Pons (tissue), 1 donor: ENCODE measurements at regions not wholly inside any gene's neighbourhood (a gene's known extent, or its start where the extent isn't known, plus 50 kb on each side); places are given as distances from the start of the nearest gene placed in this dataset.

Source experiments
- DNase-seq: peaks from one replicate; pipeline ENCODE4 v3.0.0-alpha.2; 2016; ENCODE audit warnings: low spot score

DNA sequence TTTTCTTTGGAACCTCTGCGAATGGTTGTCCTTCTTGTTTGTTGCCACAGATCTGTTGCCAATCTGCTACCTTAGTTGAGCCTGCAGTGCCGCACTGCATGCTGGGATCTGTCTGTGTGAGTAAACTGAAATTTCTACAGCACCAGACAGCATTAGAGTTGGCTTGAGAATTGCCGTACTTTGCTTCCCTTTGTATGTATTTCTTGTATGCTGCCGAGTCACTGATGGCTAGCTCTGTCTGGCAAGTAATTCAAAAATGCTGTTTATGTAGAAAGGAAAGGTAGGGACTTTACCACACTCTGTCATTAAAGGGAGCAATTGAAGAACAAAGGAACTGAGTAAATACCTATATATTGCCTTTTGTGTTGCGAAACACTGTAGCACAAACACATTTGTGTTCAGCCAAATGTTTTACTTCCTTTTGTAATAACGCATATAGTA, 857.4 kb downstream of the USP25 start:
- peak; percentile 92 for DNase-seq

DNA sequence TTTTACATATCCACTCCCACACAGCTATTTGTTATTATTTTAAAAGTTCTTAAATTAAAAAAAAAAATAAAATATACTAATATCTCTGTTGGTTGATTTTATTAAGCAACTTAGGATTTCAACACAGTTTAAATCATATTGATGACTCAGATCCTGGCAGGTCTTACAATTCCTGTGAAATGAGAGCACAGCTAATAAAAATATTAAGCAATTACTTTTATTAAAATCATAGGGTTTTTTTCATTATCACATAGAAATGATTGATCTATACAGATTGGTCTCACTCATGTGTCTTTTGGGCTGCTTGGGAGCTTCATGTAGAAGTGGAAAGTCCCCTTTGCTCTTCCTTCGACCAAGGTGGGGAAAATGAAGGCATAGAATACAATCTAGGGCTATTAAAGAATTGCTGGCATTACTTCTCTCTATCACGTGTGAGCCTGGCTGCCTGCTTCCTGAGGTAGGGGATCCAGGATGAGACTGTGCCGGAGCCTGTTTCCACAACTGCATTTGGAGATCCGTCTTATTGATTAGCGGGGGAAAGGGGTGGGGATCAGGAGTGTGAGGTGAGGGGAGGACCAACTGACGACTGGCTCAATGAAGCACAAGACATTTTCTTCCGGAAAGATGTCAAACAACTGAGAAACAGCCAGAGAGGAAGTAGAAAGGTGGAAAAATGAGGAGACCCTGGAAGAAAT, 858.0 kb downstream of the USP25 start:
- peak; percentile 62 for DNase-seq

DNA sequence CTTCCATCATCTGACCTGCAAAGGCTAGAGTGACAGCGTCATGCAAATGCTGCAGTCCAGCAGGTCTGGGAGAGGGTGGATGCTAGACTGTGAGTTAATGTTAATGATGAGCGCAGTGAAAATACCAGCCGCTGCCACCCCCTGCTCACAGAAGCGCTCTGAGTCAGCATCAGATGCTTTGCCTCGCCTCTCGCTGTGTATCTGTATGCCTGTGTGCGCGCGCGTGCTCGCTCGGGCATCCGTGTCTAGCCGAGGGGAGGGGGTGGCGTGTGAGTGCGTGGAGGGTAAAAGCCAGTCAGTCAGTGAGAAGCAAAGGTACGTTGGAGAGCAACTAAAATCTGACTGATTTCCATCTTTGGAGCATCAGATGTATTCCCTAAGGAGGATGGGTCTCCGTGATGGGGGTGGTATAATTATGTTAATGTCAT, 858.7 kb downstream of the USP25 start:
- DNase-seq: peak; percentile 94

DNA sequence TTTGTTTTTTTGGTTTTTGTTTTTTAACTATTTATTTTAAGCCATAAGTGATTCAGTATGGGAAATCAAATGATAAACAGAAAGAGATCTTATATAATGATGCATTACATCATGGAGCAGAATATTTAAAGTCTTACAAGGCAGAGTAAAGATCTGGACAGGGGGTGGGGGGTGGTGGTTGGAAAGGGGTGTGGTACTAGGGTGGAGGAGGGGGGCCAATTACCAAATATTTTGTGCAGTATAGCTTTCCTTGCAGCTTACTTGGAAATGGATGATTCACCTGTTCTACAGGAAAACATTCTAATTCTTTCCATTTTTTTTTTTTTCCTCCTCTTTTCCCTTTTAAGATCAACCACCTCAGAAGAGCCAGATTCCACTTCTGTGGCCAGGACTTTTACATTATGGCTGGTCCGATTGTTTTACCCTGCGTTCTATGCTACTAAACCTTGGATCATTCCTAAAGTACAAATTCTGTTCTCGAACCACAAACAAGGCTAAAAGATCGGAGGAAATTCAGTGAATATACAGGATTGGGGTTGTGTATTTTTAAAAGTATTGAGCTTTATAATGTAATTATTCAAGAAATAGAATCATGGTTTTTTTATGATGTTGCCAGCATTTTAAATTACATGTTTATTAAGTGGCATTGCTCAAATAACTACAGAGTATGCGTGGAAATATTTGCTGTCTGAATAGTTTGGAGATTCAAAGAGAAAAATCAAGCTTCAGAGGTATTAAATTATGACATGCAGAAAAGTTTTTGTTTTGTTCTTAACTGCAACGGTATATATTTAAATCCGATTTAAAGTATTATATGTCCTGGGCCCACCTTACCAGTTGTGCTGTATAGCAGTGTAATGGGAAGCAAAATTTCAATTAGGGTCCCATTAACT, 859.5 kb downstream of the USP25 start:
- DNase-seq: peak; percentile 59

DNA sequence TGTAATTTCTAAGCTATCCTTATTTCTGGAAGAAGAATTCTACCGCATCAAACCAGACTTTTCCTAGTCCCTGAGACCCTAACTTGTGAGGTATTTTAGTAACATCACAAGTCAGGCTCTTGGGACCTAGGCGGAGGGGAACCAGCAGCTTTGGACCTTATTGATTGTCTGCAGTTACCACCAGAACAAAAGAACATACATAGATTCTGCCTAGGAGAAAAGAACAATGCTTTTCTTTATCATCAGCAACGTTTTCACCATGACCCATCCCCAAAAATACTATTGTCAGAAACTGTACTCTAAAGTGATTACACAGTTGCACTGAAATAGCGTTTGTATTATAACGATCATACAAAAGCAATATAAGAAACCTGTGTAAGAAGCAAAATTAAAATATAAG, 860.4 kb downstream of the USP25 start:
- peak; percentile 82 for DNase-seq

GRCh38 chr21:16590641-16591292, 861.0 kb downstream of the USP25 start:
- DNase-seq: peak; percentile 52

DNA sequence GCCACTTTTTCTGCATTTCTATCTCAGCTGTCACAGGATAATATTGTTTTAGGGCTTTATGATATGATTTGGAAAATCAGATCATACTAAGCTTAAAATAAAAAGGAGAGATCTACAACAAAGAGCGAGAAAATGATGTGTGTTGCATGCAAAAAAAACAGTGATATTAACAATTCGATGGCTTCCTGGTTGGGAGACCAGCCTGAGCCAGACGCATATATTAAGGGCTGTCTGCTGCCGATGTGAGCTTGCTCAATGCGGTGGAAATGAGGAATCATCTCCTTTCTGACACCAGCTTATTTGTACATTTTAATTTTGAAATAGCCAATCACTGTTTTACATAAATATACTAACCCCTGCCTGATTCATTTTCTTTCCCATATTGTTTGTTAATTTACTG, 862.6 kb downstream of the USP25 start:
- peak; percentile 62 for DNase-seq

DNA sequence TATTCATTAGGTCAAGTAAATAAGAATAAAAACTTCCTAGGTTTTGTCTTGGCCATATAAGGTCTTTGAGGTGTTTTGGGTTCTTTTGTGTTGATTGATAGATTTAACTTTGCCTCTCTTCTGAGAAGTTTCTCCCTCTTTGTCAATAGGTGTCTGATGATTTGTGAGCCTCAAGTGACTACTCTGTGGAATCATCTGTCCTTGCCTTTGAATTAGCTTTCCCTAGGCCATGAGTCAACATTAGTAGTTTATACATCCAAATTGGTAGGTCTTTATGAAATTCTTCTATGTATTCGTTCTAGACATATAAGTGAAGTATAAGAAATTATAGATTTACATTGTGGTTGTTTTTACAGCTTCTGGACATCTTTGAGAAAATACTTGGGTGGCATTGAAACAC, 864.4 kb downstream of the USP25 start:
- no peak for DNase-seq

DNA sequence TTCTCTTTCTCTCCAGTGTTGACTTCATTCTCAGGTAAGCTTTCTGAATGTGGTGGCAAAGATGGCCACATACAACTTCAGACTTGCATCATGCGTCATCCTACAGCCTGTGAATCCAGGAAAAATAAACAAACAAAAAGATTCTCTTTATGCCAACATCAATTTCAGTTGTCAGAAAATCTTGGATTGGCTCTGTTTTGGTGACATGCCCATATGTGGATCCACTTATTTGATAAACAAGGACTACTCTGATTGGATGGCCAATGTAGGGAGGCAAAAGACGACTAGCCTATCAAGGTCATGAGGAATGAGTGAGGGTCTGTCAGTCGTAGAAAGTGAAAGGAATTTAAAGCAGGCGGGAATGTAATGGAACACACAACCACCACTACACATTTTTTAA, 866.6 kb downstream of the USP25 start:
- no peak for DNase-seq

- DNase-seq: no peak
These were observed 868.0 kb downstream of the USP25 start for GRCh38 chr21:16597753-16598152.

DNA sequence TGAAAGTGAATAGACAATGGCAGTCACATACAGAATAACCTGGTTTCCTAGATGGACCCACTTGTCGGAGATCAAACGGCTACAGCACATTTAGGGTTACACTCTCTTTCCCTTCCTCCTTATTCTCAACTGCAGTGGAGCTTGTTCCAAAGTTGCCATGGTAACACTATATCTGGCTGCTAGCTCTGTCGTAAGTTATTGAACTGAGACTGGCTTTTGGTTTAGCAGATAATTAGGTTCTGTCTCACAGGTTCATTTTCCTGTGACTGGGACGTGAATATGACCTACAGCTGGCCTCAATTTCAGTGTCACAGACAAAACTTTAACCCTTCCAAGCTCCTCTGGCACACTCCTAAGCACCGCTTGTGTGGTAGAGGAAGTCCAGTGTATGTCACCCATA, 875.8 kb downstream of the USP25 start:
- DNase-seq: peak; percentile 56

DNA sequence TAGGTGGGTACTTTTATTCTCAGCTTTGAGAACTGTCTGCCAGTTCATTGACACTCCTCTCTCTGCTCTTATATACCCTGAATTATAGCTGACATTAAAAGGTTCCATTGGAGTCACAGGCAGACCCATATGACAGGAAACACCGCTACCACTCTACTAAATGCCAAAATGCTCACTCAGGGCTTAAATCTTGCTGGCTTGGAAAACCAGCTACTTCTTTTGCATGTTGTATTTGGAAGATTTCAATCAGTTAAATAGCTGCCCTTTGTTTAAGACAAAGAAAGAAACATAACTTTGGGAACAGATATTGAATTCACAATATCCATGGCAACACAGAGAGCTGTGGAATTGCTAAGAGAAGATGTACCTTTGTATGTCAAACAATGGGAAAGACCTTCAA, 876.5 kb downstream of the USP25 start:
- DNase-seq: no peak

- peak; percentile 60 for DNase-seq
These were observed 878.5 kb downstream of the USP25 start for GRCh38 chr21:16608209-16608830.

DNA sequence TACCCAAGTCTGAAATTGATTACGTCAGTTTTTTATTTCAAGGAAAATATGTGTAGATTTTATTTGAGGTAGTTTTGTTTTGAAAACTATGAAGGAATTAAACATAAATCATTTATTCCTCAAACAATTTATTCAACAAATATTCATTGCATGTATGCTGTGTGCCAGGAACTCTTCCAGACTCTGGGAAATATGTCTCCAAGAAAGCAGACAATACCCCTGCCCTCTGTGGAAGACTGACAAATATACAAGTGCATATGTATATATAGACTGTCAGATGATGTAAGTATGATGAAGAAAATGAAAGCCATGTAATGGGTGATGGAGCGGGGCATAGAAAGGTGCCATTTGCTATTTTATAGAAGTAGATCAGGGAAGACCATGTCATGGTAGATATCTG, 889.5 kb downstream of the USP25 start:
- no peak for DNase-seq

DNA sequence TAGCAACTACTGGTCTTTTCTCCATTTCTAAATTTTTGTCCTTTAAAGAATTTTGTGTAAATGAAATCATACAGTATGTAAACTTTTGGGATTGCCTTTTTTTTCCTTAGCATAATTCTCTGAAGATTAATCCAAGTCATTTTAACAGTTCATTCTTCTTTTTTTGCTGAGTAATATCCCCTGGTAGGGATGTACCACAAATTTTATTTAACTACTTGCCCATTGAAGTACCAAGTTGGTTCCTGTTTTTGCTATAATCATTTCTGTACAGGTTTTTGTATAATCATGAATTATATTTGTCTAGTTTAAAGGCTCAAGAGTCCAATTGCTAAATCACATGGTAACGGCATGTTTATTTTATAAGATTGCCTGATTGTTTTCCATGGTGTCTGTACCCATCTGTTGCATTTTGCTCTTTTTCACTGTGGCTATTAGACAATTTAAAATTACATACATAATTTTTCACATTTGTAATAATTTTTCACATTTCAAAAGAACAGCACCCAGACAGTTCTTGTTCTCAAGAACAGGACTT, 891.1 kb downstream of the USP25 start:
- no peak for DNase-seq

DNA sequence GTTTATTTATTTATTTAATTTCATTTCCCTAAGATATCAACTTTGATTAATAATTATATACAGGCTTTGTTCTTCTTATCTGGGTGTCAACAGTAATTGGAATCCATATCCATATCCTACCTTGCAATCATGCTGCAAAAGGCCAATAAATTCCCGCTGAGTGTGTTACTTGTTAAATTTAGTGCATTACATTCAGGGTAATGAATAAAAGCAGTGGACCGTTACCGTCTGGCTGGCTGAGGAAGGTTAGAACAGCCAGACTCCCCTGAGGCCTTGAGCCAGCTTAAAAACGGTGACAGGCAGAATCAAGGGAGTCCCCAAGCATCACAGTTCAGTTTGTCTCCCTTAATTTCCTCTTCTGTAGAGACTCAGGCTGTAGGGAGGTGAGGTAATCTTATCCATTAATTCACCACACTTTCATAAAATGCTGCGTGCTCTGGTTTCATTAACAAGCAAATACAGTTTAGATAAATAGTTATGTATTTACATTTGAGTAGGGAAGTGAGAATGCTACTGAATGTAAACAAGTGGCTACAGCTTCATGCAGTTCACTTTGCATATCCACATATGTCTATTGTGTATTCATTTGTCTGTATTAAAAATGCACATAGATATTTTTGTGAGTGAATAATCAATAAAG, 888.2 kb upstream of the CXADR start:
- no peak for DNase-seq

DNA sequence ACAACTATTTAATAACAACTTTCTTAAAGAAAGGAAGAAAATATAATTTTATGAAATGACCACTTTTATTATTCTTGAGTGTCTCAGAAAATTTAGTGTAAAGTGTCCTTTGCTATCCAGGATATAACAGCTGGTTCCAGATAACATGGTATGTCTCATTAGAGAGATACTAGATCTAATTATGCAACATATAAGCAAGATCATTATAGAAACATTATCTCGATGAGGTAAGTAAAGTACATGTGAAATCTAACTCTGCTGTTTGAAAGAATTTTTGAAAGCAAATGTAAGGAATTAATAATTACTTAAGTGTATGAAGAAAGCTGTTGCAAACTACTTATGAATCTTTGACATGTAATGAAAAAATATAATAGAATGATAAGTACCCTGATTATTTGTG, 887.4 kb upstream of the CXADR start:
- DNase-seq: no peak

DNA sequence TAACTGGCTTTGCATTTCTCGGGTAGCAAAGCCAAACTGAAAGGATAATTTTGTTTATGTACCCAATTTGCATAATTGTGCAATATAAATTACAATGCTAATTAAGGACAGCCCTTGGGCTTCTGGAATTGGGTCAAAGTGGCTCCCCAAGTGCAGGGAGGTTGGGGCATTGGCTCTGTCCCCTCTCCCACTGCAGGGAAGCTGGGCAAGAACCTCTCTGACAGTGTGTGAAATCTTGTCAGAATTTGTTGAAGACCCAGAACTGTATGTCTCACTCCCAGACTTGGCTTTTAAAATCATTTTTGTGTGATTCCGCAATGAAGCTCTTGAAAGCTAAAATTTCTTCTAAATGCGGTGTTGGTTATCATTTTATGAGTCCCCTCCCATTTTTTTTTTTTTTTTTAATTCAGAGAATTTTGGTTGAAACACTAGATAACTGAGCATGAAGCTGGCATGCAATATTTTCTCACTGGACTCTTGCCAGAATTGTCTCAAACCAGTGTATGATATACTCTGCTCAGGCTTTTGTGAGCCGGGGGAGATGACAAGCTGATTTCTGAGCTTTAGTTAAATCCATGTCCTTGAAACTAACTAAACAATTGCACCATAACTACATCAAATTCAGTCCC, 878.9 kb upstream of the CXADR start:
- DNase-seq: no peak

DNA sequence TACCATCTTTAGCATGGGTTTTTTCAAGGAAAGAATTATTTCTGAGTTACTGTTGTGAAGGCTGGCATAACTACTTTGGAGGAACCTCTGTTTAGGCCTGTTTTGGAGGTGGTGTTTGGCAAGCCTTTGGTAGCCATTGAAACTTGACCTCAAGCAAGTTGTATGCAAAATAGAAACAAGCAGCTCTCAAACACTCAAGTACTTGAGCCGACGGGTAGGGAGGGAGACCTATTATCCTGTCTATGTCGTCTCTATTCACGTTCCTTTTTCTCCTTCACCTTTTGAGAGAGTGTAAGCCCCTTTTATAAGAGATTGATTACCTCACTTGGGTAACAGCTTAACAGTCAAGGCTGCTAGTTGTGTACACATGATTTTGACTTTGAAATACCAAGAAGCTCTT, 878.3 kb upstream of the CXADR start:
- DNase-seq: no peak

DNA sequence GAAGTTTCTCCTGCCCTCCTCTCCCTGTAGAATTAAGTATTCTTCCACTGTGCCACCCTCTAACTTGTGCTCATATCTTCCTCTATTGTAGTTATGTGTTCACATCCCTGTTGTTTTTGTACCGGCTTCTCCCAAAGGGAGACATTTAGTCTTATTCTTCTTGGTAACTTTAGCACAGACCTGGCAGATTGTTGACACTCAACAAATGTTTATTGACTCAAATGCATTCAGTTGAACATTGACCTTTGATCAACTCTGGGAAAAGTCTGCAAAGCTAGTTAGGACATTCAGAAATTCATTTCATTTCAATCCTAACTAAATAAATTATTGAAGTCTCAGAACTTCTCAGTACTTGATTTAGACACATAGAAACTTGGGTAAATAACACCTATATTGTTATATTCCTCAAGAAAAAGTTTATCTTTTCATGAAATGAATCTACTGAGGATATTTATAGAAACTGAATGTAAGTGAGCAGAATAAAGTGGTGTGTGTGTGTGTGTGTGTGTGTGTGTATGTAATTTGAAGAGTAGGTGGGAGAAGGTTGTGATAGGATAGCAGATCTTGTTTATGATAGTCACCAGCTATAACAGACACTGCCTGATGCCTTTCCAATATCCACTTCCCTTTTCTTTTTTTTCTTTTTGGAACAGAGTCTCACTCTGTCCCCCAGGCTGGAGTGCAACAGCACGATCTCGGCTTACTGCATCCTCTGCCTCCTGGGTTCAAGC, 872.4 kb upstream of the CXADR start:
- no peak for DNase-seq
